OCI-LY7 (cell line): ENCODE measurements at regions not wholly inside any gene's neighbourhood (a gene's known extent, or its start where the extent isn't known, plus 50 kb on each side); places are given as distances from the start of the nearest gene placed in this dataset.

Experiments
- BruUV-seq: library from RNA; stranded (reverse); fragments of 400-500 nt; replicated peaks from 2 replicates; lab custom pipeline; 2021; lab: Mats Ljungman, UMichigan
- CTCF ChIA-PET: fragments of 300-600 bp; sonication (Branson Sonifier 250); formaldehyde crosslinking; loops from one replicate; lab custom pipeline; 2022; ENCODE audit warnings: antibody characterized with exemption; ENCODE audit not compliant: unreplicated experiment; lab: Charles Lee
- POLR2A ChIA-PET: fragments of 300-600 bp; sonication (Branson Sonifier 250); formaldehyde crosslinking; loops from one replicate; lab custom pipeline; 2022; ENCODE audit warnings: antibody characterized with exemption; lab: Charles Lee
- DNase-seq: peaks from one replicate; pipeline ENCODE4 v3.0.0-alpha.2; 2015; ENCODE audit warnings: low spot score
- H2AFZ ChIP-seq: fragments of 200-600 bp; sonication (generic), shearing (Covaris generic); 2 replicates; pipeline ENCODE4 v1.6.1; 2014; ENCODE audit warnings: mild to moderate bottlenecking, antibody characterized with exemption, low read length, moderate library complexity
- H3K27ac ChIP-seq: fragments of 200-600 bp; sonication (generic); 2 replicates; pipeline ENCODE4 v1.5.1; 2014; ENCODE audit warnings: mixed run types, low read depth, mild to moderate bottlenecking, moderate library complexity, low read length, inconsistent platforms; ENCODE audit not compliant: poor library complexity, severe bottlenecking
- H3K36me3 ChIP-seq: fragments of 200-600 bp; sonication (generic); 2 replicates; pipeline ENCODE4 v1.6.1; 2014; ENCODE audit warnings: mild to moderate bottlenecking, antibody characterized with exemption, low read length, moderate library complexity, mixed read lengths; ENCODE audit not compliant: insufficient read depth
- H3K4me1 ChIP-seq: fragments of 200-600 bp; sonication (generic); 2 replicates; pipeline ENCODE4 v1.5.1; 2014; ENCODE audit warnings: mild to moderate bottlenecking, low read length; ENCODE audit not compliant: insufficient read depth, poor library complexity, severe bottlenecking
- H3K4me2 ChIP-seq: fragments of 200-600 bp; sonication (generic); 2 replicates; pipeline ENCODE4 v1.6.1; 2014; ENCODE audit warnings: mild to moderate bottlenecking, low read length
- H3K4me3 ChIP-seq: fragments of 200-600 bp; sonication (generic); 2 replicates; pipeline ENCODE4 v1.5.1; 2014; ENCODE audit warnings: mild to moderate bottlenecking, low read depth, low read length; ENCODE audit not compliant: poor library complexity, severe bottlenecking
- H3K79me2 ChIP-seq: fragments of 200-600 bp; sonication (generic); 2 replicates; pipeline ENCODE4 v1.6.1; 2016; ENCODE audit warnings: low read depth, mild to moderate bottlenecking, low read length, moderate library complexity, mixed read lengths; ENCODE audit not compliant: insufficient read depth
- H3K9me2 ChIP-seq: fragments of 200-600 bp; sonication (generic); 2 replicates; pipeline ENCODE4 v1.6.1; 2016; ENCODE audit warnings: mild to moderate bottlenecking, low read length, mixed read lengths; ENCODE audit not compliant: insufficient read depth
- H3K9me3 ChIP-seq: fragments of 200-600 bp; sonication (generic); 2 replicates; pipeline ENCODE4 v1.6.1; 2014; ENCODE audit warnings: mild to moderate bottlenecking, mixed run types, low read length, mixed read lengths
- H4K20me1 ChIP-seq: fragments of 200-600 bp; sonication (generic); 2 replicates; pipeline ENCODE4 v1.6.1; 2014; ENCODE audit warnings: mild to moderate bottlenecking, antibody characterized with exemption, low read length, moderate library complexity, mixed read lengths; ENCODE audit not compliant: insufficient read depth
- CTCF ChIP-seq: fragments of 200-600 bp; sonication (generic); conservative IDR thresholded peaks from 2 replicates; pipeline ENCODE4 v1.5.1; 2014; ENCODE audit warnings: mild to moderate bottlenecking, antibody characterized with exemption, low read length, moderate library complexity, mixed read lengths
- EZH2phosphoT487 ChIP-seq: fragments of 200-600 bp; sonication (generic); IDR thresholded peaks from 2 replicates; pipeline ENCODE4 v1.6.1; 2018; ENCODE audit warnings: low read depth, borderline replicate concordance, mild to moderate bottlenecking, mixed run types, antibody characterized with exemption, low read length, moderate library complexity, mixed read lengths
- intact Hi-C: fragments of 100-400 bp; cut with micrococcal nuclease; formaldehyde crosslinking; loops from one replicate; pipeline ENCODE4 v1.10.0; 2022; ENCODE audit not compliant: unreplicated experiment

GRCh38 chr13:71045101-71045500 lies 821.9 kb downstream of the DACH1 start:
- Histone ChIP-seq H3K27ac (no peak overlapping the region), H3K9me2 (no peaks in the 10 kb centered on the region), H2AFZ (no peak overlapping the region), H4K20me1 (no peaks in the 10 kb centered on the region), H3K36me3 (no peaks in the 10 kb centered on the region), H3K4me2 (no peak overlapping the region), H3K79me2 (no peaks in the 10 kb centered on the region), H3K4me3 (no peak overlapping the region), H3K9me3 (no peaks in the 10 kb centered on the region), H3K4me1 (no peaks in the 10 kb centered on the region)
- no TSS peak for BruUV-seq
- DNase-seq = no peak
- POLR2A ChIA-PET = interaction anchor here (1.2 kb wide), 1 partner anchor 10 kb away, joined by 3 read pairs; no protein-coding TSS in a partner anchor
- intact Hi-C loops = no loop called here
- TF ChIP-seq EZH2phosphoT487 = no peak
- no peak for TF ChIP-seq CTCF
- CTCF ChIA-PET = no interaction called here

- no TSS peak for BruUV-seq
- no peak overlapping the region for H2AFZ ChIP-seq
- no peak for DNase-seq
- intact Hi-C loops = no loop called here
- H3K4me1 ChIP-seq = no peaks in the 10 kb centered on the region
- H3K36me3 ChIP-seq = no peaks in the 10 kb centered on the region
- TF ChIP-seq CTCF (no peak), EZH2phosphoT487 (no peak)
- no peaks in the 10 kb centered on the region for H4K20me1 ChIP-seq
- ChIA-PET CTCF (no interaction called here), POLR2A (interaction anchor here (0.7 kb wide), 1 partner anchor 31 kb away, joined by 4 read pairs; no protein-coding TSS in a partner anchor)
- H3K9me2 ChIP-seq = no peaks in the 10 kb centered on the region
- no peaks in the 10 kb centered on the region for H3K9me3 ChIP-seq
- H3K4me2 ChIP-seq = no peak overlapping the region
- H3K27ac ChIP-seq = no peak overlapping the region
- no peak overlapping the region for H3K4me3 ChIP-seq
- no peaks in the 10 kb centered on the region for H3K79me2 ChIP-seq
These were observed 827.6 kb downstream of the DACH1 start for GRCh38 chr13:71039440-71039839.

- no peak for TF ChIP-seq CTCF
- no peak for TF ChIP-seq EZH2phosphoT487
- H3K9me3 ChIP-seq = no peaks in the 10 kb centered on the region
- no peaks in the 10 kb centered on the region for H3K79me2 ChIP-seq
- no peak overlapping the region for H2AFZ ChIP-seq
- no peaks in the 10 kb centered on the region for H3K4me1 ChIP-seq
- intact Hi-C loops = no loop called here
- H3K4me2 ChIP-seq = no peak overlapping the region
- no peak for DNase-seq
- H3K4me3 ChIP-seq = no peak overlapping the region
- H3K9me2 ChIP-seq = no peaks in the 10 kb centered on the region
- no peaks in the 10 kb centered on the region for H4K20me1 ChIP-seq
- BruUV-seq = no TSS peak
- H3K36me3 ChIP-seq = no peaks in the 10 kb centered on the region
- no peak overlapping the region for H3K27ac ChIP-seq
- ChIA-PET CTCF (no interaction called here), POLR2A (no interaction called here)
These were observed 833.0 kb downstream of the DACH1 start for GRCh38 chr13:71034018-71034417.
